Hematopoietic multipotent progenitor cell treated with erythropoietin and hydrocortisone succinate and interleukin-3 and kit ligand, for 17 days (in vitro differentiated cells): ENCODE measurements at regions not wholly inside any gene's neighbourhood (a gene's known extent, or its start where the extent isn't known, plus 50 kb on each side); places are given as distances from the start of the nearest gene placed in this dataset.

Experiments
- DNase-seq: peaks from one replicate; pipeline ENCODE4 v3.0.0-alpha.2; 2015; ENCODE audit warnings: low spot score

GRCh38 chr3:31346542-31346979 lies 186.2 kb upstream of the STT3B start:
- no peak for DNase-seq

DNA sequence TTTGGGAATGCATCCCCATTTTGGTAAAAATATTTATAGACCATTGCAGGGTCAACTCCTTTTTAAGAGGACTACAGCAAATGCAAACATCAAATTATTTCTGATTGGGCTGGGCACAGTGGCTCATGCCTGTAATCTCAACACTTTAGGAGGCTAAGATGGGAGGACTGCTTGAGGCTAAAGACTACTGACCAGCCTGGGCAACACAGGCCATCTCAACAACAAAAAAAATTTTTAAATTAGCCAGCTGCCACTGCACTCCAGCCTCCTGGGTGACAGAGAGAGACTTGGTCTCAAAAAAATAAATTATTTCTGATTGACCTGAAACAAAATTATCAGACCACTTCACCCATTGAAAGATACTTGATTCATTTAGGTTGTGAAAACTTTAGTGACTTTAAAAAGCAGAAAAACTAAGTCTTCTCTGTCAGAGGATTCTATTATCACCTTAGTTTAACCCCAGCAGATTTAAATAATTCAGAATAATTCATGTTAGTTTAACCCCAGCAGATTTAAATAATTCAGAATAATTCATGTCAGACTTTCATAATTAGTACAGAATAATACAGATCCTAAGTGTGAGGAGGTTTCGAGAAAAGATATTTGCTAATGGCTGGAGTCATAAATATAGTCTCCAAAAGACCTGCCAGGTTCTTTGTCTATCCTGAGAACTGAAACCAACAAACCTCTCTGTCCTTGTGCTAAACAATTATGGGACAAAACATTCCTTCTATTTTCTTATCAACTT lies 183.6 kb upstream of the STT3B start:
- no peak for DNase-seq

DNA sequence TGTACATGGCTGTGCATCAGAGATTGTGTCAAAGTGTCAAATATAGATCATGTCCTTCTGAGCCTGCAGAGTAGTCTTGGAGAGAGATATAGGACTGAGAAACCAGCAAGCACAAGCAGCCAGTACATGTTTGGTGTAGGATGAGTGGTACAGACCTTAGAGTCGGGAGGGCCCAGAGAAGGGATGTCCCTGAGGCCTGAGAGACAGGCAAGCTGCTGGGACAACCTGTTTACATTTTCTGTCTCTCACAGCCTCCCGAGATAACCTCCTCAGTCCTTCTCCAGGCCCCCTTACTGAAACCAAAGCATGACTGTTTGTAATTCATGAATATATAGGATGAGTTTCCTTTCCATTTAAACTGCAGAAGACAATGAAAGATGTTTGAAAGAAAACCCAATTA lies 182.4 kb upstream of the STT3B start:
- no peak for DNase-seq

DNA sequence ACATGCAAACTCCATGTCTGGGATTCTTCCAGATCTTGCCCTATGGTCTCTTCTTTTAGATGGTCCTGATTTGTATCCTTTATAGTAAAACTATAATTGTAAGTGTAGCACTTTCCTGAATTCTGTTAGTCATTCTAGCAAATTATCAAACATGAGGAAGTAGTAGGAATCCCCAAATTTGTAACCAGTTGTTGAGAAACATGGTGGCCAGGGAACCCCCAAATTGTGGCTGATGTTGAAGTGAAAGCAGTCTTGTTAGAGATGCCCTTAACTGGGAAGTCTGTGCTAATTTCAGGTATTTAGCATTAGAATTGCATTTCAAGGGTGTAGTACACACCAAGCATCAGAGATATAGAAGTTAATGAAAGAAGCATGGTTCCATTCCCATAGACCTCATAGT lies 180.4 kb upstream of the STT3B start:
- no peak for DNase-seq

GRCh38 chr3:31353166-31353565 lies 179.6 kb upstream of the STT3B start:
- DNase-seq, result no peak

DNA sequence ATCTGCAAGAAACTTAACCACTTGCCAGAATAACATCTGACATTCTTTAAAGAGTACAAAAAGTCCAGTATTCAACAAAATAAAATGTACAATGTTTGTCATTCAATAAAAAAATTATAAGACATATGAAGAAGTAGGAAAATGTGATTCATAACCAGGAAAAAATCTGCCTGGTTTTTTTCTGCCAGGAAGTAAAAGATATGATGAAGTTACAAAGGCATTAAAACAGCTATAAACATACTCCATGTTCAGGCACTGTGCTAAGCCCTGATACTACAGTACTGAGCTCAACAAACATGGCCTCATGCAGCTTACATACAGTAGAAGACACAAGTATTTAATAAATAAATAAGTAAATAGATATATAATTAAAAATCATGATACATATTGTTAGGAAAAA lies 178.4 kb upstream of the STT3B start:
- no peak for DNase-seq

GRCh38 chr3:31355807-31356206 lies 176.9 kb upstream of the STT3B start:
- no peak for DNase-seq

- peak; percentile 46 for DNase-seq
These were observed 175.8 kb upstream of the STT3B start for GRCh38 chr3:31356941-31357340.

DNA sequence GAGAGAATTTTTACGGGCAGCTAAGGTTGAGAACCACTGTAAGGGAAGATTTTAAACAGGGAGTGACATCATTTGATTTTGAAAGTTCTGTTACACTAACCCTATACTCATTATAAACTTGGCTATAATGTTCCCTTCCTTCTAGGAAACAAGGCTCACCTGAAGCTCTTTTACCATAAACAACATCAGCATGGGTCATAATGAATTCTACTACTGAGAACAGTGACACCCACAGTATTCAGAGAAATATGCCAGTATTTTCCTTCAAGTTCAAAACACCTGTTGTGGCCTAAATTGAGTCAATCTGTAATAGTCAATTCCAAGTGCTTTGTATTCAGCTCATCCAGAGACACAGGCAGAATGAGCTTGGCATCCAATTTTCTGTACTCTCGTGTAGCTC lies 175.3 kb upstream of the STT3B start:
- DNase-seq, result no peak

DNA sequence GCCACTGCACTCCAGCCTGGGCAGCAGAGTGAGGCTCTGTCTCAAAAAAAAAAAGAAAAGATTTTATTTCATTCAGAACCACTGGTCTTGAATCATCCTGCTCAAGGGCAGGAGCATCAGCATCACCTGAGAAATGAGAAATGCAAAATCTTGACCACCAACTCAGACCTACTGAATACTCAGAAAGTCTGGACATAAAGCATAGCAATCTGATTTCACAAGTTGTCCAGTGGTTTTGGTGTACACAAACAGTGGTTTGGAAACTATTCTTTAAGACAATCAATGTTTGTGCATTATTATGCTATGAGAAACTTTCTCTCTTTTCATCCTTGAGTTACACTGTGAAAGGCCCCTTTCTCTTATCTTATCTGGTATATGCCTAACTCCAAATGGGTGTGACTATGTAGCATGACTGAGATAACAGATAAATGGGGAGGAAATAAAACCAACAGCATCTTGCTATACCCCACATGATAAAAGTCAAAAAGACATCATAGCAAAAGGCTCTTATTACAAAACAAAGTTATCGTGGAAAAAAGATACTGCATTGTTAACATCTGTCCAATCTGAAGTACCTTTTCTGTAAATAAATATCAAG lies 174.2 kb upstream of the STT3B start:
- no peak for DNase-seq

DNA sequence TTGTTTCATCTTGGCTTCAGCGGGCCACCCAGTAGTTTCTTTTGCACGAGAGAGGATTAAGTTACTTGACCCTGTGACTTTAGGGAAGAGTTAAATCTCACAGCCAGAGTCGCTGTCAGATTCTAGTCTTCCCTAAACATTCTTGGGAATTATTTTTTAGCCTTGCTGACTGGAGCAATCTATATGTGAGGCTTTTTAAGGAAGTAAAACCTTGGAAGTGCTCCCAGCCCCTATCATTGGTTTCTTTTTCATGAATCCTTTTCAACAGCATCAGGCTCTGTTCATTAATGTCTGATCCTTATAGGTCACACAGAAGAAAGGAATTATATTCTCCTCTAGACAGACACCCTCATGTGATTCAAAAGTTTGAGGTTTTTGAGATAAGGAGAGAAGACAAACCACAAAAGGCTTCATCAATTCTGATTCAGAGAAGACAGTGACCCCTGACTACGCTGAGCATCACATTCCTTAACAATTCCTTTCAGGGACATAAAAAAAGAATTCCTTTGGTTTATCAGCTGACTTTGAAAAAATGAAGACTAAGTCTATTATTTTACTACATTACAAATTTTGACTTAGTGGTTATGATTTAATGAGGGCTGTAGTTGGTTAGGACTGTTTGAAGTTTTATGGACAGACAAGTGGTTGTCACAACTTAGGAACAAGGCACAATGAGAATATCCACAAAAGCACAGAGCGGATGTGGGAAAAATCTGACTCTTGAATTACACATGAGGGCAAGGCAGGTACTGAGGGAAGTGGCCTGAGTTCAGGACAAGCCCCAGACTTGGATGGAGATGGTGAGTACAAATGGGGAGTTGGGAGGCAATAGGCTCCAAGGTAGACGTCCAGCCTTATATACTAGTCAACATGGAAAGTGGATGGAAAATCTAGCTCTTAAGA lies 171.1 kb upstream of the STT3B start:
- DNase-seq, result no peak

DNA sequence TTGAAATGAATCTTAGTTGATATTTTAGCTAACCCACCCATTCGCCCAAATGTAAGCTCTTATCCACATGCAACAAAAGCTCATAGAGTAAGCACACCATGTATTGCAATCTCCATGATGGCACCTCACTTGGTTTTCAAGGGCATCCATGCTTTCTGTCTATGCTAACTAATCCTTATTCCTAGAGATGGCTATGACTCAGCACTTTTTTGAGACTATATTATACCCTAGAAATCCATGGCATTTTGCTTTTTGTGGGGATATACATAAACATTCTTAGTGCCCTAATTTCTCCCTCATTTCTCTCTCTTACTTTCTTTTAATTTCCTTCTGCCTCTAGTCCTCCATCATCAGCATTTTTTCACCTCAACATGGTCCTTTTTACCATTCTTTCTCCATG lies 168.5 kb upstream of the STT3B start:
- DNase-seq, result no peak

DNA sequence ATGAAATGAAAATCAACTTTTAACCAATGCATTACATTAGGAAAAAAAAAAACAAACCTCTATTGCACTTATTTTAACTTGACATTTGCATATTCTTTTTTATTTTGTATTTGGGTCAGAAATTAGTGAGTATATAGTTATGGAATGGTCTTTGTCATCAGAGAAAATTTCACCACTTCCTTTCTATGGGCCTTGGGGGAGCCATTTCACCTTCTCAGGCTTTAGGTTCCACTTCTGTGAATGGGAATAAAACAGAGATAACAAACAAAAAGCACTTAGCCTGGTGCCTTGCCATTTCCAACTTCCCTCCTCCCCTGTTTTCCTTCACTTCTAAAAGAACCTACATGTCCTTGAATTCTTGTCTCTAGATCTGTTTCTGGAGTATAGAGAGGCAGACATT lies 168.0 kb upstream of the STT3B start:
- DNase-seq, result no peak

- DNase-seq, result no peak
These were observed 165.2 kb upstream of the STT3B start for GRCh38 chr3:31367518-31367917.

DNA sequence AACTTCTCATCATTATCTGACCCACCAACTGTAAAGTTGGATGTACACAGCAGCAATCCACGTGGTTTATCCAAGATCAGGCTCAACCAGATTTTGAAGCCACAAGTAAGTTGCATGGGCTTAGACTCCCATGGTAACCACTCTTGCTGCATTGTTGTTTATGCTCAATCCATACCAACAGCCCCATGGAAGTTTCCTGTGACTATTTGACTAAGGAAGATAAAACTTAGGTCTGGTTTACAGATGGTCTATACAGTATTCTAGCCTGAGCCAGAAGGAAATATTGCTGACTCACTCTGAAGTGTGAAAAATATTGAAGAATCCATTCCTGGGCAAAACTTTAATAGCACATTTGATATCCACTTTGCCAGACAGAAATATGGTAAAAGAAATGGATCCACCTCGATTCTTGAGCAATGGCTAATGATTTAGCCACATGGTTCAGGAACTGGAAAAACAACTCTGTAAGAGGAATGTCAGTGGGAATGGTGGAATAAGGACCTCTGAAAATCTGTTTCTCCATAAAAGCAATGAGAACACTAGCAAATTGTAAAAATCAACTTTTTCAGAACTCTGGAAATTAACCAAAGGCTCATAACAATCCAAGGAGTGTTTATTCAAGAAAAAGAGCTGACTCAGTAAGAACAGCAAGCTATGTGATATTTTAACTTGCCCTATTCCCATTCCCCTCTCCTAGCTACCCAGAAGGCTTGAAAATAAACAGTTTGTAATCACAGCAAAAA lies 162.9 kb upstream of the STT3B start:
- no peak for DNase-seq

GRCh38 chr3:31370380-31370666 lies 162.4 kb upstream of the STT3B start:
- DNase-seq, result no peak

GRCh38 chr3:31370681-31371080 lies 162.0 kb upstream of the STT3B start:
- DNase-seq, result no peak

DNA sequence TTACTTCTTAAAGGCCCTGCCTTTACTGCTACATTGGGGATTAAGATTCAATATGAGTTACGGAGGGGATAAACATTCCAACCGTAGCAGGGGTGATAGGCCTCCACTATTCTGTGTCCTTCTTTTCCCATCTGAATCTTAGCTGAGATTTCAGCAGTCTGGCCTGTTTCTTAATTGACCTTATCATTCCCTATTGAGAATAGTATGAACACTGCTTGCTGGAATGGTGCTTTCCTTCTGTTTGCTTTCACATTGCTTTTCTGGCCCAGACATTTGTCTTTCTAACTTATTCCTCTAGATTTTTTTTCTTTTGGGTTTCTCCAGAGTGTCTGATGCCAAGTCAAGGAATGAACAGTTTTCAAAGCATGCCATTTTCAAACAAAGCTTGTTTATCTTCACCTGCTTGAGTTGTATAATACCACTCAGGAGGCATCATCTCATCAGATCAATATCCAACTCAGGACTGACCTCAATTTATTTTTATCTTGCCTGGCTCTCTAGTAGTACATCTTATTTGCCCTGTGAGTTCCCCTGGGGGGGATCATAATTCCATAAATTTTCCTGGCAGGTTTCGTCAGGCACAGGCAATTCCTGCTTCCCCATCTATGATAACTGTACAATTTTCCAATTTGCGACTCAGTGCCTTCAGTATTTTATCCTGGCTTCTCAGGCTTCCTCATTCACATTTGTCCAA lies 161.1 kb upstream of the STT3B start:
- DNase-seq, result no peak

- DNase-seq, result no peak
These were observed 159.0 kb upstream of the STT3B start for GRCh38 chr3:31373681-31374080.

DNA sequence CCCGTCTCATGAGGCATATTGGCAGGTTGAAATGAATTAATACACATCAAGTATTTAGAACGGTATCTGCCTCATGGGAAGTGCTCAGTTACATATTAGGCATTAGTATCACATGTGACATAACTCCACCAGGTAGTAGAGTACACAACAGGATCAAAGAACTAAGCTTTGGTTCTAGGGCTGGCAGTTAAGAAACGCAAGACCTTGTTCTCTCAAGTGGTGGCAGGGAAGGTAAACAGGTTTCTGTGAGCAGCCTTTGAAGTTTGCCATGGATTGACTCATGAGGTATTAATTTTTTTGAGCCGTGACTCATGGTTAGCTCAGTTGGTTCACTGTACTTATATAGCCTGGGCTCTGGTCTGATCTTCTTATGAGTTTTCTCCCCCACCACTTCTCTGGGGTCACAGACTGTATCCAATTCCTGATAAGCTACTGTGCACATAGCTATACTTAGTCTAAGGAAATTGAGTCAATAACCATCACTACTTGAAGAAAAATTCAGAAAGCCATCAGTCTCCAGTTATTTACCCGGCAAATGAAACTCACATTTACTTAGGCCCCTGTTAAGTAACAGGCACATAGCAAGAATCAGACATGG lies 155.6 kb upstream of the STT3B start:
- no peak for DNase-seq

DNA sequence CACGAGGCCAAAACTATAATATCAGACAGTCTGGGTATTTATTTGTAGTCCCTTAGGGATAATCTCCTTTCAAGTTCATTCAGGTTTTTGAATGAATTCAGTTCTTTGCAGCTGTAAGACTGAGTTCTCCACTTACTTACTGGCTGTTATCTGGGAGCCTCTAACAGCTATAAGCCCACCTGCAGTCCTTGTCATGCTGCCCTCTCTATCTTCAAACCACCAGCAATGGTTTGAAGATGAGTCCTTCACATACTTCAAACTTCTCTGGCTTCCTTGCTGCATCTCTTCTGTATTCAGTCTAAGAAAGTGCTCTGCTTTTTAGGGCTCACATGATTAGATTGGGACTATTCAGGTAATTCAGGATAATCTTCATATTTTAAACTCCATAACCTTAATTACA lies 154.5 kb upstream of the STT3B start:
- no peak for DNase-seq

DNA sequence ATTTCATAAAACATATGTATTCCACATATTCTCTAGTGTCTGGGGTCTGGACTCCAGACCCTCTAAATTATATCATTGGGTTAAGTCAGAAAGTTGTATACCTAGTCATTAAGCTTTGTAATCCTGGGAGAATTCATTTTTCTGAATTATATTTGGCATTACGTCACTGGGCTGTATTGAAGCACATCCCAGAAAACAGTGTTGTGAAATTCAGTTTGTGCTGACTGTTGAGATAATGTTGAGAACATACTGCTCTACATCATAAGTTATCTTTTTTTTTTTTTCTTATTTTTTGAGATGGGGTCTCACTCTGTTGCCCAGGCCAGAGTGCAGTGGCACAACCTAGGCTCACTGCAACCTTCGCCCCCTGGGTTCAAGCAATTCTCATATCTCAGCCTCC lies 153.1 kb upstream of the STT3B start:
- DNase-seq, result no peak
